Lung (tissue), 11 donors: ENCODE measurements at regions not wholly inside any gene's neighbourhood (a gene's known extent, or its start where the extent isn't known, plus 50 kb on each side); places are given as distances from the start of the nearest gene placed in this dataset.

Experiments used
- ATAC-seq: fragments of 200-7000 bp; cut with Tn5 transposase; one replicate; pipeline ENCODE4 v1.9.1; 2020; ENCODE audit warnings: moderate number of reproducible peaks; ENCODE audit not compliant: insufficient read depth, low FRiP score
- DNase-seq, 3 donors: peaks; one replicate each; pipeline ENCODE4 v3.0.0-alpha.2; 2013 to 2017
- H3K27ac ChIP-seq, 2 donors: one replicate each; pipeline ENCODE4 v1.5.1; 2013; ENCODE audit warnings: mild to moderate bottlenecking in 2 of 2, moderate library complexity in 2 of 2, control low read depth in 1 of 2, inconsistent platforms in 1 of 2, low read depth in 1 of 2, low read length in 1 of 2
- H3K27me3 ChIP-seq, 3 donors: one replicate each; pipeline ENCODE4 v1.5.1; 2013; ENCODE audit warnings: low read length in 2 of 3; ENCODE audit not compliant: control insufficient read depth in 3 of 3, insufficient read depth in 3 of 3
- H3K36me3 ChIP-seq, 4 donors: one replicate each; pipeline ENCODE4 v1.5.1; 2013; ENCODE audit warnings: low read length in 4 of 4, mild to moderate bottlenecking in 1 of 4, moderate library complexity in 1 of 4; ENCODE audit not compliant: control insufficient read depth in 4 of 4, insufficient read depth in 4 of 4
- H3K4me1 ChIP-seq, 5 donors: one replicate each; pipeline ENCODE4 v1.5.1; 2013; ENCODE audit warnings: low read length in 5 of 5, mild to moderate bottlenecking in 2 of 5, moderate library complexity in 1 of 5; ENCODE audit not compliant: control insufficient read depth in 5 of 5, insufficient read depth in 5 of 5
- H3K4me3 ChIP-seq: one replicate; pipeline ENCODE4 v1.5.1; 2013; ENCODE audit warnings: mild to moderate bottlenecking, control low read depth, moderate library complexity
- H3K9ac ChIP-seq, 2 donors: one replicate each; pipeline ENCODE4 v1.5.1; 2013; ENCODE audit warnings: low read length in 2 of 2, control low read depth in 1 of 2; ENCODE audit not compliant: insufficient read depth in 1 of 2
- H3K9me3 ChIP-seq, 4 donors: one replicate each; pipeline ENCODE4 v1.5.1; 2013; ENCODE audit warnings: low read length in 3 of 4, mild to moderate bottlenecking in 1 of 4, moderate library complexity in 1 of 4; ENCODE audit not compliant: control insufficient read depth in 4 of 4, insufficient read depth in 3 of 4
- WGBS, 2 donors: extraction: QIAGEN DNeasy Blood & Tissue Kit; methylation state at CpG; one replicate each; pipeline ENCODE4 v1.1.7; 2013; 5-methylcytosine and 5-hydroxymethylcytosine counted together
- TF ChIP-seq, protein P1 (sequence below): IDR thresholded peaks from 2 replicates; pipeline ENCODE4 v1.5.1; 2012; ENCODE audit warnings: mild to moderate bottlenecking; ENCODE audit errors: control extremely low read depth, extremely low read depth
- donor health status: control.
- donor health status: control.
- donor health status: Bipolar disorder and iron deficiency.
- donor health status: healthy.
- donor health status: DM: yes; HTN: yes; CAD: no.

DNA sequence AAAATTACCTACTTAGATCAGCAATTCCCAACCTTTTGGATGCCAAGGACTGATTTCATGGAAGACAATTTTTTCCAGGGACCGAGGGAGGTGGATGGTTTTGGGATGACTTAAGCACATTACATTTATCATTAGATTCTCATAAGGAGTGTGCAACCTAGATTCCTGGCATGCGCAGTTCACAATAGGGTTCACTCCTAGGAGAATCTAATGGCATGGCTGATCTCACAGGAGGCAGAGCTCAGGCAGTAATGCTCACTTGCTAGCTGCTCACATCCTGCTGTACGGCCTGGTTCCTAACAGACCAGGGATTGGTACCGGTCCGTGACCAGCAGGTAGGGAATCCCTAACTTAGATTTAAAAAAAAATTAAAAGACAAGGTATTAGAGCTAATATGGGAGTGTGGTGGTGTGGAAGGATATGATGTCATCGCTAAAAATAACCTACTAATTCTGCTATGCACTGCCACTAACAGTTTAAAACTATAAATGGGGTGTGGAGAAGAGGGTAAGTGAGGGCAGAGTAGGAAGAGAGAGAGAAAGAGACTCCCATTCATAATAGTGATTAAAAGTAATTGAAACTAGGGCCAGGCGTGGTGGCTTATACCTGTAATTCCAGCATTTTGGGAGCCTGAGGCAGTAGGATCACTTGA is 282.7 kb downstream of the BAMBI start:
- TF ChIP-seq, protein P1, sequence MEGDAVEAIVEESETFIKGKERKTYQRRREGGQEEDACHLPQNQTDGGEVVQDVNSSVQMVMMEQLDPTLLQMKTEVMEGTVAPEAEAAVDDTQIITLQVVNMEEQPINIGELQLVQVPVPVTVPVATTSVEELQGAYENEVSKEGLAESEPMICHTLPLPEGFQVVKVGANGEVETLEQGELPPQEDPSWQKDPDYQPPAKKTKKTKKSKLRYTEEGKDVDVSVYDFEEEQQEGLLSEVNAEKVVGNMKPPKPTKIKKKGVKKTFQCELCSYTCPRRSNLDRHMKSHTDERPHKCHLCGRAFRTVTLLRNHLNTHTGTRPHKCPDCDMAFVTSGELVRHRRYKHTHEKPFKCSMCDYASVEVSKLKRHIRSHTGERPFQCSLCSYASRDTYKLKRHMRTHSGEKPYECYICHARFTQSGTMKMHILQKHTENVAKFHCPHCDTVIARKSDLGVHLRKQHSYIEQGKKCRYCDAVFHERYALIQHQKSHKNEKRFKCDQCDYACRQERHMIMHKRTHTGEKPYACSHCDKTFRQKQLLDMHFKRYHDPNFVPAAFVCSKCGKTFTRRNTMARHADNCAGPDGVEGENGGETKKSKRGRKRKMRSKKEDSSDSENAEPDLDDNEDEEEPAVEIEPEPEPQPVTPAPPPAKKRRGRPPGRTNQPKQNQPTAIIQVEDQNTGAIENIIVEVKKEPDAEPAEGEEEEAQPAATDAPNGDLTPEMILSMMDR: no peak
- Histone ChIP-seq H3K4me3 (no peak overlapping the region), H3K36me3 (no peaks in the 10 kb centered on the region), H3K9ac (no peak overlapping the region), H3K27me3 (no peaks in the 10 kb centered on the region), H3K4me1 (no peaks in the 10 kb centered on the region), H3K27ac (no peak overlapping the region), H3K9me3 (no peaks in the 10 kb centered on the region)
- WGBS, 2 donors: 90 to 97% methylated on average over 7 of the region's 7 CpGs
- ATAC-seq (no peak), DNase-seq (no peak)

DNA sequence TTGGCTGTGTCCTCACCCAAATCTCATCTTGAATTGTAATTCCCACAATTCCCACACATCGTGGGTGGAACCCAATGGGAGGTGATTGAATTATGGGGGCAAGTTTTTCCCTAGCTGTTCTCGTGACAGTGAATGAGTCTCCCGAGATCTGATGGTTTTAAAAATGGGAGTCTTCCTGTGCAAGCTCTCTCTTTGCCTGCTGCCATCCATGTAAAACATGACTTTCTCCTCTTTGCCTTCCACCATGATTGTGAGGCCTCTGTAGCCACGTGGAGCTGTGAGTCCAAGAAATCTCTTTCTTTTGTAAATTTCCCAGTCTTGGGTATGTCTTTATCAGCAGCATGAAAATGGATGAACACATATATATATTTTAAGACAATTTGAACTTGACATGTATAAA is 285.4 kb downstream of the BAMBI start:
- 86 to 95% methylated on average over 4 of the region's 4 CpGs for WGBS, 2 donors
- Histone ChIP-seq H3K27me3 (no peaks in the 10 kb centered on the region), H3K4me1 (no peaks in the 10 kb centered on the region), H3K9me3 (no peaks in the 10 kb centered on the region), H3K4me3 (no peak overlapping the region), H3K27ac (no peak overlapping the region), H3K9ac (no peak overlapping the region), H3K36me3 (no peaks in the 10 kb centered on the region)
- DNase-seq (no peak), ATAC-seq (no peak)
- TF ChIP-seq, protein P1: no peak

GRCh38 chr10:28963539-28964221 is 286.4 kb downstream of the BAMBI start:
- no peaks in the 10 kb centered on the region for H3K4me1 ChIP-seq
- H3K4me3 ChIP-seq: no peak overlapping the region
- no peak overlapping the region for H3K9ac ChIP-seq
- TF ChIP-seq, protein P1: no peak
- DNase-seq (no peak), ATAC-seq (no peak)
- 90 to 94% methylated on average over 5 of the region's 5 CpGs for WGBS, 2 donors
- no peak overlapping the region for H3K27ac ChIP-seq
- H3K9me3 ChIP-seq: no peaks in the 10 kb centered on the region
- H3K27me3 ChIP-seq: no peaks in the 10 kb centered on the region
- no peaks in the 10 kb centered on the region for H3K36me3 ChIP-seq
